Bone marrow (tissue), 2 donors: ENCODE measurements at regions not wholly inside any gene's neighbourhood (a gene's known extent, or its start where the extent isn't known, plus 50 kb on each side); places are given as distances from the start of the nearest gene placed in this dataset.
"Not testable (repeated sequence)": the region's sequence is repeated elsewhere in the genome, so short reads cannot be mapped to it uniquely, and the experiment has no call there.

Experiments used
- DNase-seq, 2 donors: peaks; one replicate each; lab custom pipeline; 2025; lab: John Stamatoyannopoulos, UW

GRCh38 chr6:68237205-68237604 lies 397.9 kb upstream of the ADGRB3 start:
- no peak for DNase-seq

- no peak for DNase-seq
These were observed 399.7 kb upstream of the ADGRB3 start for GRCh38 chr6:68235326-68235784.

- DNase-seq: no peak
These were observed 401.5 kb upstream of the ADGRB3 start for GRCh38 chr6:68233623-68234022.

- DNase-seq: no peak
These were observed 405.5 kb upstream of the ADGRB3 start for GRCh38 chr6:68229566-68229965.

- DNase-seq: no peak
These were observed 408.6 kb upstream of the ADGRB3 start for GRCh38 chr6:68226460-68226859.

GRCh38 chr6:68225729-68226128 lies 409.4 kb upstream of the ADGRB3 start:
- no peak for DNase-seq

GRCh38 chr6:68211242-68211795 lies 423.8 kb upstream of the ADGRB3 start:
- no peak for DNase-seq

GRCh38 chr6:68207612-68208011 lies 427.5 kb upstream of the ADGRB3 start:
- DNase-seq: not testable (repeated sequence)

GRCh38 chr6:68200929-68201328 lies 434.2 kb upstream of the ADGRB3 start:
- no peak for DNase-seq

GRCh38 chr6:68197356-68197755 lies 437.7 kb upstream of the ADGRB3 start:
- DNase-seq: no peak

- DNase-seq: no peak
These were observed 438.4 kb upstream of the ADGRB3 start for GRCh38 chr6:68196645-68197044.

GRCh38 chr6:68195753-68196152 lies 439.3 kb upstream of the ADGRB3 start:
- not testable (repeated sequence) for DNase-seq

GRCh38 chr6:68194846-68195478 lies 440.1 kb upstream of the ADGRB3 start:
- DNase-seq: no peak

GRCh38 chr6:68192988-68193387 lies 442.1 kb upstream of the ADGRB3 start:
- DNase-seq: no peak

- DNase-seq: no peak
These were observed 445.8 kb upstream of the ADGRB3 start for GRCh38 chr6:68189217-68189815.

GRCh38 chr6:68186870-68187269 lies 448.2 kb upstream of the ADGRB3 start:
- DNase-seq: no peak

GRCh38 chr6:68182386-68182785 lies 452.7 kb upstream of the ADGRB3 start:
- DNase-seq: no peak

- DNase-seq: not testable (repeated sequence)
These were observed 454.1 kb upstream of the ADGRB3 start for GRCh38 chr6:68181027-68181426.

GRCh38 chr6:68173616-68174015 lies 461.5 kb upstream of the ADGRB3 start:
- DNase-seq: no peak

- no peak for DNase-seq
These were observed 465.2 kb upstream of the ADGRB3 start for GRCh38 chr6:68169922-68170321.

GRCh38 chr6:68167604-68168003 lies 467.5 kb upstream of the ADGRB3 start:
- no peak for DNase-seq

- not testable (repeated sequence) for DNase-seq
These were observed 474.3 kb upstream of the ADGRB3 start for GRCh38 chr6:68160812-68161211.

- DNase-seq: no peak
These were observed 474.7 kb upstream of the ADGRB3 start for GRCh38 chr6:68160348-68160747.

- DNase-seq: no peak
These were observed 475.6 kb upstream of the ADGRB3 start for GRCh38 chr6:68159433-68159832.
